SK-N-SH (cell line): ENCODE measurements at regions not wholly inside any gene's neighbourhood (a gene's known extent, or its start where the extent isn't known, plus 50 kb on each side); places are given as distances from the start of the nearest gene placed in this dataset.

ENCODE experiments used
- CTCF ChIP-seq: fragments of 200-600 bp; sonication (generic); IDR thresholded peaks from 2 replicates; pipeline ENCODE4 v1.6.1; 2017; ENCODE audit warnings: antibody characterized with exemption, mild to moderate bottlenecking, moderate library complexity
- EZH2phosphoT487 ChIP-seq: fragments of 200-600 bp; sonication (generic); IDR thresholded peaks from 2 replicates; pipeline ENCODE4 v1.6.1; 2017; ENCODE audit warnings: low read depth, mixed run types, mild to moderate bottlenecking, antibody characterized with exemption, moderate library complexity, borderline replicate concordance
- JUND ChIP-seq: IDR thresholded peaks from 2 replicates; pipeline ENCODE4 v1.4.0; 2012
- MAX ChIP-seq: IDR thresholded peaks from 2 replicates; pipeline ENCODE4 v1.4.0; 2012; ENCODE audit warnings: low read depth
- POLR2AphosphoS5 ChIP-seq: IDR thresholded peaks from 2 replicates; pipeline ENCODE4 v1.6.1; 2012; ENCODE audit warnings: low read depth, low read length
- RCOR1 ChIP-seq: fragments of 150-350 bp; IDR thresholded peaks from 2 replicates; pipeline ENCODE4 v1.6.1; 2017; ENCODE audit warnings: antibody characterized with exemption, low read length
- SMC3 ChIP-seq: IDR thresholded peaks from 2 replicates; pipeline ENCODE4 v1.6.1; 2012; ENCODE audit warnings: low read depth, low read length, improper control_type of control experiment
- USF2 ChIP-seq: fragments of 150-350 bp; IDR thresholded peaks from 2 replicates; pipeline ENCODE4 v1.6.1; 2017; ENCODE audit warnings: antibody characterized with exemption, low read length, low read depth, borderline replicate concordance
- ZBTB33 ChIP-seq: IDR thresholded peaks from 2 replicates; pipeline ENCODE4 v1.4.0; 2012; ENCODE audit warnings: low read depth, borderline replicate concordance

- TF ChIP-seq CTCF (no peak), RCOR1 (no peak), SMC3 (no peak), EZH2phosphoT487 (no peak), POLR2AphosphoS5 (no peak), USF2 (no peak), JUND (no peak), ZBTB33 (no peak), MAX (no peak)
These were observed 1364.0 kb downstream of the PCDH9 start for GRCh38 chr13:65866138-65866537.
